ENCODE measurements at regions not wholly inside any gene's neighbourhood (a gene's known extent, or its start where the extent isn't known, plus 50 kb on each side); places are given as distances from the start of the nearest gene placed in this dataset.

DNA sequence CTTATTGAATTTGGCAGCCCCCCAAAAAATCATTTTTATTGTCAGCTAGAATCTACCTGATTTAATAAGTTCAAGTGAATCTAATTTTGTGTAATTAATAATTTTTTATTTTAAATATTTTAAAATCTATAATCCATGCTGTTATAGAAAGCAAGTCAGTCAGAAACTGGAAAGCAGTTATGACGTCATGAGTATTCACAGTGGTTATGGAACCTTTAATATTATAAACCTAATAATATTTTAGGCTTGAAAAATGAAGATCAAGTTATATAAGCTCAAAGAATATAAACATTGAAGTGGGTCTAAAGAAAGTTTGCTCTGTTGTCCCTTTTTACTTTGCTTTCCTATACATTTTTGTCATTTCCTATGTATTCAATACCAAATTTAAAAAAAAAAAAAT lies 1075.1 kb upstream of the EPHA7 start:
- TF ChIP-seq, protein P1, sequence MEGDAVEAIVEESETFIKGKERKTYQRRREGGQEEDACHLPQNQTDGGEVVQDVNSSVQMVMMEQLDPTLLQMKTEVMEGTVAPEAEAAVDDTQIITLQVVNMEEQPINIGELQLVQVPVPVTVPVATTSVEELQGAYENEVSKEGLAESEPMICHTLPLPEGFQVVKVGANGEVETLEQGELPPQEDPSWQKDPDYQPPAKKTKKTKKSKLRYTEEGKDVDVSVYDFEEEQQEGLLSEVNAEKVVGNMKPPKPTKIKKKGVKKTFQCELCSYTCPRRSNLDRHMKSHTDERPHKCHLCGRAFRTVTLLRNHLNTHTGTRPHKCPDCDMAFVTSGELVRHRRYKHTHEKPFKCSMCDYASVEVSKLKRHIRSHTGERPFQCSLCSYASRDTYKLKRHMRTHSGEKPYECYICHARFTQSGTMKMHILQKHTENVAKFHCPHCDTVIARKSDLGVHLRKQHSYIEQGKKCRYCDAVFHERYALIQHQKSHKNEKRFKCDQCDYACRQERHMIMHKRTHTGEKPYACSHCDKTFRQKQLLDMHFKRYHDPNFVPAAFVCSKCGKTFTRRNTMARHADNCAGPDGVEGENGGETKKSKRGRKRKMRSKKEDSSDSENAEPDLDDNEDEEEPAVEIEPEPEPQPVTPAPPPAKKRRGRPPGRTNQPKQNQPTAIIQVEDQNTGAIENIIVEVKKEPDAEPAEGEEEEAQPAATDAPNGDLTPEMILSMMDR (IDR thresholded peaks at IDR 0.05), result no peak
- TF ChIP-seq EZH2 (IDR thresholded peaks at IDR 0.05; ENCODE audit: borderline replicate concordance, insufficient read depth, low read depth, low read length, poor library complexity, severe bottlenecking), result no peak

Data from B cell (primary cell).